ENCODE measurements at regions not wholly inside any gene's neighbourhood (a gene's known extent, or its start where the extent isn't known, plus 50 kb on each side); places are given as distances from the start of the nearest gene placed in this dataset.

- no peak for TF ChIP-seq CTCF (IDR thresholded peaks at IDR 0.05)
- no peak for TF ChIP-seq POLR2A (IDR thresholded peaks at IDR 0.05)
These were observed 855.1 kb downstream of the TMEM182 start for GRCh38 chr2:103616891-103617290.

All from heart left ventricle (tissue), 13 donors.